ENCODE measurements at regions not wholly inside any gene's neighbourhood (a gene's known extent, or its start where the extent isn't known, plus 50 kb on each side); places are given as distances from the start of the nearest gene placed in this dataset.

GRCh38 chr19:29428071-29428470, 97.7 kb upstream of the VSTM2B start:
- Mint-ChIP-seq H3K4me3 (no peak overlapping the region), H3K9me3 (peaks cover 9% of the 10 kb centered on the region), H3K27ac (no peak overlapping the region), H3K4me1 (no peaks in the 10 kb centered on the region), H3K36me3 (no peaks in the 10 kb centered on the region), H3K27me3 (no peaks in the 10 kb centered on the region)
- ATAC-seq, result no peak

GRCh38 chr19:29429021-29429420, 96.8 kb upstream of the VSTM2B start:
- ATAC-seq, result no peak
- Mint-ChIP-seq H3K27me3 (no peaks in the 10 kb centered on the region), H3K27ac (no peak overlapping the region), H3K4me1 (no peaks in the 10 kb centered on the region), H3K9me3 (peaks cover 5% of the 10 kb centered on the region), H3K4me3 (no peak overlapping the region), H3K36me3 (no peaks in the 10 kb centered on the region)

- Mint-ChIP-seq H3K27ac (no peak overlapping the region), H3K4me1 (no peaks in the 10 kb centered on the region), H3K27me3 (no peaks in the 10 kb centered on the region), H3K4me3 (no peak overlapping the region), H3K36me3 (no peaks in the 10 kb centered on the region), H3K9me3 (peaks cover 7% of the 10 kb centered on the region)
- ATAC-seq, result no peak
Observed at GRCh38 chr19:29429581-29429980, 96.2 kb upstream of the VSTM2B start.

GRCh38 chr19:29431332-29431731, 94.5 kb upstream of the VSTM2B start:
- H3K4me1 Mint-ChIP-seq, result no peaks in the 10 kb centered on the region
- H3K36me3 Mint-ChIP-seq, result no peaks in the 10 kb centered on the region
- H3K27me3 Mint-ChIP-seq, result no peaks in the 10 kb centered on the region
- ATAC-seq, result no peak
- no peak overlapping the region for H3K4me3 Mint-ChIP-seq
- peaks cover 11% of the 10 kb centered on the region for H3K9me3 Mint-ChIP-seq
- no peak overlapping the region for H3K27ac Mint-ChIP-seq

- Mint-ChIP-seq H3K36me3 (no peaks in the 10 kb centered on the region), H3K4me1 (no peaks in the 10 kb centered on the region), H3K4me3 (no peak overlapping the region), H3K27me3 (no peaks in the 10 kb centered on the region), H3K9me3 (peaks cover 17% of the 10 kb centered on the region), H3K27ac (no peak overlapping the region)
- ATAC-seq, result no peak
Observed at GRCh38 chr19:29432677-29433076, 93.1 kb upstream of the VSTM2B start.

- Mint-ChIP-seq H3K27me3 (no peaks in the 10 kb centered on the region), H3K36me3 (no peaks in the 10 kb centered on the region), H3K9me3 (peaks cover 24% of the 10 kb centered on the region), H3K4me3 (no peak overlapping the region), H3K4me1 (no peaks in the 10 kb centered on the region), H3K27ac (no peak overlapping the region)
- no peak for ATAC-seq
Observed at GRCh38 chr19:29436591-29437103, 89.1 kb upstream of the VSTM2B start.

GRCh38 chr19:29439021-29439420, 86.8 kb upstream of the VSTM2B start:
- Mint-ChIP-seq H3K4me3 (no peak overlapping the region), H3K4me1 (no peaks in the 10 kb centered on the region), H3K36me3 (no peaks in the 10 kb centered on the region), H3K27ac (no peak overlapping the region), H3K9me3 (peaks cover 28% of the 10 kb centered on the region), H3K27me3 (no peaks in the 10 kb centered on the region)
- ATAC-seq, result no peak

- H3K27ac Mint-ChIP-seq, result no peak overlapping the region
- no peaks in the 10 kb centered on the region for H3K36me3 Mint-ChIP-seq
- peak; percentile 18 for ATAC-seq
- H3K9me3 Mint-ChIP-seq, result peaks cover 32% of the 10 kb centered on the region
- H3K4me1 Mint-ChIP-seq, result no peaks in the 10 kb centered on the region
- H3K27me3 Mint-ChIP-seq, result no peaks in the 10 kb centered on the region
- no peak overlapping the region for H3K4me3 Mint-ChIP-seq
Observed at GRCh38 chr19:29439688-29440550, 85.9 kb upstream of the VSTM2B start.

GRCh38 chr19:29442094-29442493, 83.7 kb upstream of the VSTM2B start:
- no peak overlapping the region for H3K27ac Mint-ChIP-seq
- H3K4me3 Mint-ChIP-seq, result no peak overlapping the region
- peaks cover 25% of the 10 kb centered on the region for H3K9me3 Mint-ChIP-seq
- ATAC-seq, result no peak
- no peaks in the 10 kb centered on the region for H3K36me3 Mint-ChIP-seq
- no peaks in the 10 kb centered on the region for H3K27me3 Mint-ChIP-seq
- no peaks in the 10 kb centered on the region for H3K4me1 Mint-ChIP-seq

- no peak for ATAC-seq
- Mint-ChIP-seq H3K27ac (no peak overlapping the region), H3K27me3 (no peaks in the 10 kb centered on the region), H3K4me3 (no peak overlapping the region), H3K36me3 (no peaks in the 10 kb centered on the region), H3K9me3 (peaks cover 20% of the 10 kb centered on the region), H3K4me1 (no peaks in the 10 kb centered on the region)
Observed at GRCh38 chr19:29442910-29443309, 82.9 kb upstream of the VSTM2B start.

- Mint-ChIP-seq H3K4me1 (no peaks in the 10 kb centered on the region), H3K27ac (no peak overlapping the region), H3K4me3 (no peak overlapping the region), H3K27me3 (no peaks in the 10 kb centered on the region), H3K36me3 (no peaks in the 10 kb centered on the region), H3K9me3 (peaks cover 16% of the 10 kb centered on the region)
- no peak for ATAC-seq
Observed at GRCh38 chr19:29445246-29445645, 80.5 kb upstream of the VSTM2B start.

GRCh38 chr19:29446361-29446760, 79.4 kb upstream of the VSTM2B start:
- ATAC-seq, result no peak
- H3K36me3 Mint-ChIP-seq, result no peaks in the 10 kb centered on the region
- no peaks in the 10 kb centered on the region for H3K27me3 Mint-ChIP-seq
- H3K9me3 Mint-ChIP-seq, result peaks cover 12% of the 10 kb centered on the region
- H3K4me3 Mint-ChIP-seq, result no peak overlapping the region
- no peak overlapping the region for H3K27ac Mint-ChIP-seq
- no peaks in the 10 kb centered on the region for H3K4me1 Mint-ChIP-seq

- Mint-ChIP-seq H3K27ac (no peak overlapping the region), H3K9me3 (peaks cover 17% of the 10 kb centered on the region), H3K27me3 (no peaks in the 10 kb centered on the region), H3K4me1 (no peaks in the 10 kb centered on the region), H3K4me3 (no peak overlapping the region), H3K36me3 (no peaks in the 10 kb centered on the region)
- no peak for ATAC-seq
Observed at GRCh38 chr19:29448046-29448445, 77.7 kb upstream of the VSTM2B start.

- Mint-ChIP-seq H3K9me3 (peaks cover 13% of the 10 kb centered on the region), H3K4me3 (no peak overlapping the region), H3K27me3 (no peaks in the 10 kb centered on the region), H3K4me1 (no peaks in the 10 kb centered on the region), H3K27ac (no peak overlapping the region), H3K36me3 (no peaks in the 10 kb centered on the region)
- ATAC-seq, result no peak
Observed at GRCh38 chr19:29449371-29449770, 76.4 kb upstream of the VSTM2B start.

GRCh38 chr19:29450306-29450705, 75.5 kb upstream of the VSTM2B start:
- no peaks in the 10 kb centered on the region for H3K36me3 Mint-ChIP-seq
- H3K27me3 Mint-ChIP-seq, result no peaks in the 10 kb centered on the region
- no peak overlapping the region for H3K4me3 Mint-ChIP-seq
- peaks cover 9% of the 10 kb centered on the region for H3K9me3 Mint-ChIP-seq
- ATAC-seq, result no peak
- no peak overlapping the region for H3K27ac Mint-ChIP-seq
- H3K4me1 Mint-ChIP-seq, result no peaks in the 10 kb centered on the region

GRCh38 chr19:29450812-29451211, 75.0 kb upstream of the VSTM2B start:
- no peak for ATAC-seq
- no peaks in the 10 kb centered on the region for H3K4me1 Mint-ChIP-seq
- no peaks in the 10 kb centered on the region for H3K27me3 Mint-ChIP-seq
- no peak overlapping the region for H3K4me3 Mint-ChIP-seq
- H3K9me3 Mint-ChIP-seq, result peaks cover 9% of the 10 kb centered on the region
- H3K36me3 Mint-ChIP-seq, result no peaks in the 10 kb centered on the region
- no peak overlapping the region for H3K27ac Mint-ChIP-seq

Data from stimulated activated memory B cell treated with anti-CD40 and anti-IgM and Interleukin-4, amounts not matched to agents 10 μg/mL and 1 μg/mL and 100 μg/mL, for 72 hours (primary cell).